Kidney epithelial cell (primary cell): ENCODE measurements at regions not wholly inside any gene's neighbourhood (a gene's known extent, or its start where the extent isn't known, plus 50 kb on each side); places are given as distances from the start of the nearest gene placed in this dataset.
"Not testable (repeated sequence)": the region's sequence is repeated elsewhere in the genome, so short reads cannot be mapped to it uniquely, and the experiment has no call there.

ENCODE experiments used
- DNase-seq: peaks from one replicate; pipeline ENCODE4 v3.0.0-alpha.2; 2010; ENCODE audit warnings: low read depth
- H3K27me3 ChIP-seq: 2 replicates; pipeline ENCODE4 v1.6.0; 2011; ENCODE audit warnings: low read length; ENCODE audit not compliant: control insufficient read depth, insufficient read depth
- H3K36me3 ChIP-seq: 2 replicates; pipeline ENCODE4 v1.5.1; 2011; ENCODE audit warnings: low read length; ENCODE audit not compliant: control insufficient read depth, insufficient read depth
- H3K4me3 ChIP-seq: 2 replicates; pipeline ENCODE4 v1.5.1; 2011; ENCODE audit warnings: low read depth, mild to moderate bottlenecking, control low read depth, low read length
- TF ChIP-seq, protein P1 (sequence below): IDR thresholded peaks from 2 replicates; pipeline ENCODE4 v1.5.1; 2011; ENCODE audit warnings: mild to moderate bottlenecking, moderate library complexity, low read length, control low read depth, inconsistent platforms; ENCODE audit not compliant: insufficient read depth, poor library complexity, severe bottlenecking

DNA sequence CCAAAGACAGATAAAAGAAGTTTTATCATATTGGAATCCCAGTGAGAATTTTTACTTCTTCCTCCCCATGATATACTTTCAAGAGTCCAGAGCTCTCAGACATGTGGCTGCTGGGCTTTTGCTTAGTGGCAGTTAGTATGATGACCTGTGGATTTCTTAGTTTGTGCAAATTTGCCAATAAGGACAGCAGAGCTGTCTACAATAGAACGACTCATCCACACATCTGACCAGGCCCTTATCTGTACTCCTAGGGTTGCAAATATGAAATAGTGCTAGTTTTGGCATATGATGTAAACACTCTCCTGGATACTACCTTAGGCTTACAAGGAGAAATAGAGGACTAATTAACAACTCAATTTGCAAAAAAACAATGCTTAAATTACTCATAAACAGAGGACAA is 758.4 kb upstream of the TMEFF2 start:
- H3K27me3 ChIP-seq, result no peaks in the 10 kb centered on the region
- no peak overlapping the region for H3K4me3 ChIP-seq
- no peaks in the 10 kb centered on the region for H3K36me3 ChIP-seq
- no peak for DNase-seq
- TF ChIP-seq, protein P1, sequence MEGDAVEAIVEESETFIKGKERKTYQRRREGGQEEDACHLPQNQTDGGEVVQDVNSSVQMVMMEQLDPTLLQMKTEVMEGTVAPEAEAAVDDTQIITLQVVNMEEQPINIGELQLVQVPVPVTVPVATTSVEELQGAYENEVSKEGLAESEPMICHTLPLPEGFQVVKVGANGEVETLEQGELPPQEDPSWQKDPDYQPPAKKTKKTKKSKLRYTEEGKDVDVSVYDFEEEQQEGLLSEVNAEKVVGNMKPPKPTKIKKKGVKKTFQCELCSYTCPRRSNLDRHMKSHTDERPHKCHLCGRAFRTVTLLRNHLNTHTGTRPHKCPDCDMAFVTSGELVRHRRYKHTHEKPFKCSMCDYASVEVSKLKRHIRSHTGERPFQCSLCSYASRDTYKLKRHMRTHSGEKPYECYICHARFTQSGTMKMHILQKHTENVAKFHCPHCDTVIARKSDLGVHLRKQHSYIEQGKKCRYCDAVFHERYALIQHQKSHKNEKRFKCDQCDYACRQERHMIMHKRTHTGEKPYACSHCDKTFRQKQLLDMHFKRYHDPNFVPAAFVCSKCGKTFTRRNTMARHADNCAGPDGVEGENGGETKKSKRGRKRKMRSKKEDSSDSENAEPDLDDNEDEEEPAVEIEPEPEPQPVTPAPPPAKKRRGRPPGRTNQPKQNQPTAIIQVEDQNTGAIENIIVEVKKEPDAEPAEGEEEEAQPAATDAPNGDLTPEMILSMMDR, result no peak

- Histone ChIP-seq H3K36me3 (no peaks in the 10 kb centered on the region), H3K4me3 (no peak overlapping the region)
- TF ChIP-seq, protein P1, result no peak
Measured at GRCh38 chr2:192952245-192952644, 757.5 kb upstream of the TMEFF2 start.

DNA sequence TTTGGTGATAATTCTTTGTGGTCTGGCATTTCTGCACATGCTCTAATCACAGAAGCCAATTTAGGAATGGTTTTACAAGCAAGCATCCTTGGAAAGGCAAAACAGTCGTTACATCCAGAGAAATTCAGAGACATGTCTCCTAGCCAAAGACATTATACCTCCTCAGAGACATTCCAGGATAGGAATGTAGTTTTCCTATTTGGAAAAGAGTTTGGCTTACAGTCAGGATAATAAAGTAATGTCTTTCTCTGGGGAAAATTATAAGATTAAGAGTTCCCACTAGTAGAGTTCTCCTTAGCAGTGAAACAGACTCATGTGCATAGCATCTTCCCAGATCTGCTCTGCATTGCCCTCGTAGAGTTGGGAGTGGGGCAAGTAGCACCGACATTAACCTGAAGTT is 753.6 kb upstream of the TMEFF2 start:
- no peaks in the 10 kb centered on the region for H3K36me3 ChIP-seq
- TF ChIP-seq, protein P1, result no peak
- no peak for DNase-seq

More at GRCh38 chr2:192952245-192952644, 757.5 kb upstream of the TMEFF2 start:
- no peaks in the 10 kb centered on the region for H3K27me3 ChIP-seq
- DNase-seq, result no peak

GRCh38 chr2:192947352-192947751 is 752.6 kb upstream of the TMEFF2 start:
- Histone ChIP-seq H3K36me3 (no peaks in the 10 kb centered on the region), H3K27me3 (no peaks in the 10 kb centered on the region), H3K4me3 (no peak overlapping the region)
- DNase-seq, result no peak
- TF ChIP-seq, protein P1, result no peak

More for the DNA sequence above, 753.6 kb upstream of the TMEFF2 start:
- H3K4me3 ChIP-seq, result no peak overlapping the region
- H3K27me3 ChIP-seq, result no peaks in the 10 kb centered on the region

GRCh38 chr2:192940767-192941166 is 746.0 kb upstream of the TMEFF2 start:
- no peaks in the 10 kb centered on the region for H3K36me3 ChIP-seq
- DNase-seq, result no peak
- TF ChIP-seq, protein P1, result peak; percentile 5
- no peak overlapping the region for H3K4me3 ChIP-seq
- H3K27me3 ChIP-seq, result no peaks in the 10 kb centered on the region

GRCh38 chr2:192932376-192932775 is 737.6 kb upstream of the TMEFF2 start:
- no peaks in the 10 kb centered on the region for H3K27me3 ChIP-seq
- H3K36me3 ChIP-seq, result no peaks in the 10 kb centered on the region
- DNase-seq, result no peak
- no peak overlapping the region for H3K4me3 ChIP-seq
- TF ChIP-seq, protein P1, result no peak

- not testable (repeated sequence) for H3K27me3 ChIP-seq, H3K4me3 ChIP-seq, H3K36me3 ChIP-seq, DNase-seq
Measured at GRCh38 chr2:192921631-192922030, 726.9 kb upstream of the TMEFF2 start.
